SU-DHL-6 (cell line): ENCODE measurements at regions not wholly inside any gene's neighbourhood (a gene's known extent, or its start where the extent isn't known, plus 50 kb on each side); places are given as distances from the start of the nearest gene placed in this dataset.

Experiments used
- CTCF ChIP-seq: fragments of 200-600 bp; sonication (generic); IDR thresholded peaks from one replicate; pipeline ENCODE4 v1.5.1; 2017; ENCODE audit warnings: antibody characterized with exemption, mild to moderate bottlenecking, low read length, moderate library complexity; ENCODE audit not compliant: insufficient read depth, poor library complexity, severe bottlenecking
- EZH2phosphoT487 ChIP-seq: fragments of 200-600 bp; sonication (generic), shearing (Covaris generic); conservative IDR thresholded peaks from 2 replicates; pipeline ENCODE4 v1.6.1; 2018; ENCODE audit warnings: mild to moderate bottlenecking, antibody characterized with exemption, low read length, moderate library complexity, mixed read lengths

GRCh38 chr2:41910126-41910525 is 137.7 kb upstream of the PKDCC start:
- TF ChIP-seq CTCF (no peak), EZH2phosphoT487 (no peak)
